ENCODE measurements at regions not wholly inside any gene's neighbourhood (a gene's known extent, or its start where the extent isn't known, plus 50 kb on each side); places are given as distances from the start of the nearest gene placed in this dataset.

- Histone ChIP-seq H3K36me3 (no peaks in the 10 kb centered on the region), H3K4me1 (no peaks in the 10 kb centered on the region), H3K27ac (no peak overlapping the region), H3K4me3 (no peak overlapping the region), H3K9me3 (peaks cover 0 to 5% of the 10 kb centered on the region in 2 donors), H3K27me3 (no peaks in the 10 kb centered on the region)
- intact Hi-C loops (cut with DNase I): loop anchor here (1.0 kb wide), 1 partner anchor 221 kb away; no protein-coding TSS in a partner anchor
- TF ChIP-seq, protein P1, sequence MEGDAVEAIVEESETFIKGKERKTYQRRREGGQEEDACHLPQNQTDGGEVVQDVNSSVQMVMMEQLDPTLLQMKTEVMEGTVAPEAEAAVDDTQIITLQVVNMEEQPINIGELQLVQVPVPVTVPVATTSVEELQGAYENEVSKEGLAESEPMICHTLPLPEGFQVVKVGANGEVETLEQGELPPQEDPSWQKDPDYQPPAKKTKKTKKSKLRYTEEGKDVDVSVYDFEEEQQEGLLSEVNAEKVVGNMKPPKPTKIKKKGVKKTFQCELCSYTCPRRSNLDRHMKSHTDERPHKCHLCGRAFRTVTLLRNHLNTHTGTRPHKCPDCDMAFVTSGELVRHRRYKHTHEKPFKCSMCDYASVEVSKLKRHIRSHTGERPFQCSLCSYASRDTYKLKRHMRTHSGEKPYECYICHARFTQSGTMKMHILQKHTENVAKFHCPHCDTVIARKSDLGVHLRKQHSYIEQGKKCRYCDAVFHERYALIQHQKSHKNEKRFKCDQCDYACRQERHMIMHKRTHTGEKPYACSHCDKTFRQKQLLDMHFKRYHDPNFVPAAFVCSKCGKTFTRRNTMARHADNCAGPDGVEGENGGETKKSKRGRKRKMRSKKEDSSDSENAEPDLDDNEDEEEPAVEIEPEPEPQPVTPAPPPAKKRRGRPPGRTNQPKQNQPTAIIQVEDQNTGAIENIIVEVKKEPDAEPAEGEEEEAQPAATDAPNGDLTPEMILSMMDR (IDR thresholded peaks at IDR 0.05): peak; percentile 27 to 62 (median 54)
- DNase-seq (ENCODE audit: low spot score in 2 of 2): peak in 1 of 2 donors; percentile 69
Measured at GRCh38 chr6:166106076-166106686, 61.5 kb downstream of the TBXT start.

GRCh38 chr6:166105341-166106075 is 62.1 kb downstream of the TBXT start:
- Histone ChIP-seq H3K27ac (no peak overlapping the region), H3K9me3 (peaks cover 0 to 5% of the 10 kb centered on the region in 2 donors), H3K27me3 (no peaks in the 10 kb centered on the region), H3K4me1 (no peaks in the 10 kb centered on the region), H3K4me3 (no peak overlapping the region), H3K36me3 (no peaks in the 10 kb centered on the region)
- TF ChIP-seq, protein P1 (IDR thresholded peaks at IDR 0.05): no peak
- no peak for DNase-seq (ENCODE audit: low spot score in 2 of 2)
- intact Hi-C loops (cut with DNase I): loop anchor here (1.0 kb wide), 1 partner anchor 220 kb away; no protein-coding TSS in a partner anchor

DNA sequence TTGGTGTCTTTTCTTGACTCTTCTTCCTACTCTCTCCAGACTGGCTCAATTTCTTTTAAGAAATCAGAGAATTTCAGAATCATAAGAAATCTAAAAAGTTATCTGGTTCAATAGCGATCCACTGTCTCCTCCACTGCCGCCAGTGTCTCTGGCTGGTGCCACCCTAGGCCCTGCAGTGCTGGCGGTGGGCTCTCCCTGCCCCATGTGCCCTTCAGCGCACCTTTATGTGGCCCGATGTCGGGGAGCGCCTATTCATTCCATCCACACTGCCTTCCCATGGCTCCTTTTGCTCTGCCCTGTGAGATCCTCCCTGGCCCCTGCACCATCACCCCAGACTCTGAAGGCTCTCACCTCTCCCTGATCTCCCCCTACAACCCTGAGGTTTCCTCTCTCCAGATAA is 62.8 kb downstream of the TBXT start:
- Histone ChIP-seq H3K4me3 (no peak overlapping the region), H3K27me3 (no peaks in the 10 kb centered on the region), H3K4me1 (no peaks in the 10 kb centered on the region), H3K27ac (no peak overlapping the region), H3K9me3 (peaks cover 0 to 5% of the 10 kb centered on the region in 2 donors), H3K36me3 (no peaks in the 10 kb centered on the region)
- intact Hi-C loops (cut with DNase I): no loop called here
- DNase-seq (ENCODE audit: low spot score in 2 of 2): no peak
- TF ChIP-seq, protein P1 (IDR thresholded peaks at IDR 0.05): no peak

DNA sequence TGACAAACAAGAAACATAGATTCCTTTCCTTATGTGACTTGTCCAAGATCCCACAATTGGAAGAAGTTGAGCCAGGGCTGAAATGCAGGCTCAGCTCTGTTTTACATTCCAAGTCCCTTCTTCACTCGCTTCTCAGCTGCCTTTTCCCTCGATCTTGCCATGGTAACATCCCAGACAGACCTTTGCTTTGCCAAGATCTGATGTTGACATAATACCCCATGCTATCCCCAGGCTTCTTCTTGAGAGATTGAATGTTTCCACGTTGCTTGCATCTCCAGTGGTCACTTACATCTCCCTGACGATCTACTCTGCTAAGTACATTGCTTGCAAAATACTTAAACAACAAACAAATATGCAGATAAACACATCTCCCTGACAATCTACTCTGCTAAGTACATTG is 63.5 kb downstream of the TBXT start:
- Histone ChIP-seq H3K27me3 (no peaks in the 10 kb centered on the region), H3K36me3 (no peaks in the 10 kb centered on the region), H3K4me1 (no peaks in the 10 kb centered on the region), H3K4me3 (no peak overlapping the region), H3K27ac (no peak overlapping the region), H3K9me3 (peaks cover 0 to 5% of the 10 kb centered on the region in 2 donors)
- no peak for DNase-seq (ENCODE audit: low spot score in 2 of 2)
- TF ChIP-seq, protein P1 (IDR thresholded peaks at IDR 0.05): no peak
- intact Hi-C loops (cut with DNase I): no loop called here

DNA sequence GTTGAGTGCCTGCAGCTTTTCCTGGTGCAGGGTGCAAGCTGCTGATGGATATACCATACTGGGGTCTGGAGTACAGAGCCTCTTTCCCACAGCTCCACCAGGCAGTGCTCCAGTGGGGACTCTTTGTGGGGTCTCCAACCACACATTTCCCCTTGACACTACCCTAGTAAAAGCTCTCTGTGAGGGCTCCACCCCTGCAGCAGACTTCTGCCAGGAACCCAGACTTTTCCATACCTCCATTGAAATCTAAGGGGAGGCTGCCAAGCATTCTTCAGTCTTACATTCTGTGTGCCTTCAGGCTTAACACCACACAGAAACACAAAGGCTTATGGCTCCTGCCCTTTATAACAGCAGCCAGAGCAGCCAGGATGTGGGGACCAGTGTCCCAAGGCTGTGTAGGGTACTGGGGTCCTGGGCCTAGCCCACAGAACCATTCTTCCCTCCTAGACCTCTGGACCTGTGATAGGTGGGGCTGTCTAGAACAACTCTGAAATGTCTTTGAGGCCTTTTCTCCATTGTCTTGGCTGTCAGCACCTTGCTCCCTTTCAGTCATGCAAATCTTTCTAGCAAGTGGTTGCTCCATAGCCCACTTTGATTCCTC is 65.7 kb downstream of the TBXT start:
- no peak overlapping the region for H3K27ac ChIP-seq
- TF ChIP-seq, protein P1 (IDR thresholded peaks at IDR 0.05): no peak
- H3K27me3 ChIP-seq: no peaks in the 10 kb centered on the region
- intact Hi-C loops (cut with DNase I): no loop called here
- no peaks in the 10 kb centered on the region for H3K4me1 ChIP-seq
- DNase-seq (ENCODE audit: low spot score in 2 of 2): no peak
- no peak overlapping the region for H3K4me3 ChIP-seq
- H3K36me3 ChIP-seq: no peaks in the 10 kb centered on the region
- H3K9me3 ChIP-seq: peaks cover 0 to 5% of the 10 kb centered on the region in 2 donors

All from ascending aorta (tissue), 2 donors.